Testis (tissue), 2 donors: ENCODE measurements at regions not wholly inside any gene's neighbourhood (a gene's known extent, or its start where the extent isn't known, plus 50 kb on each side); places are given as distances from the start of the nearest gene placed in this dataset.

Experiments used
- DNase-seq: peaks from one replicate; pipeline ENCODE4 v3.0.0-alpha.2; 2019
- H3K27ac ChIP-seq, 2 donors: fragments of 200-600 bp; sonication (generic); one replicate each; pipeline ENCODE4 v1.5.1; 2019
- H3K27me3 ChIP-seq: fragments of 200-600 bp; sonication (generic); one replicate; pipeline ENCODE4 v1.5.1; 2019
- H3K36me3 ChIP-seq: fragments of 200-600 bp; sonication (generic); one replicate; pipeline ENCODE4 v1.5.1; 2017; ENCODE audit warnings: low read depth; ENCODE audit errors: missing control alignments
- H3K4me1 ChIP-seq: fragments of 200-600 bp; sonication (generic); one replicate; pipeline ENCODE4 v1.5.1; 2019
- H3K4me3 ChIP-seq, 2 donors: fragments of 200-600 bp; sonication (generic); one replicate each; pipeline ENCODE4 v1.5.1; 2017 to 2019
- H3K9me3 ChIP-seq: fragments of 200-600 bp; sonication (generic); one replicate; pipeline ENCODE4 v1.5.1; 2017
- CTCF ChIP-seq, 3 experiments: fragments of 450-650 bp in 2 of 3; fragments of 200-600 bp in 1 of 3; sonication (generic) in 1 of 3; IDR thresholded peaks; one replicate each; pipeline ENCODE4 v1.5.1; 2016 to 2019; ENCODE audit warnings: antibody characterized with exemption in 3 of 3, mild to moderate bottlenecking in 2 of 3, moderate library complexity in 1 of 3
- POLR2A ChIP-seq: fragments of 450-650 bp; IDR thresholded peaks from one replicate; pipeline ENCODE4 v1.6.1; 2017; ENCODE audit warnings: antibody characterized with exemption, mild to moderate bottlenecking, moderate library complexity
- WGBS, 2 donors: methylation state at CpG; one replicate each; pipeline ENCODE4 v1.1.5; 2018; 5-methylcytosine and 5-hydroxymethylcytosine counted together
- intact Hi-C: fragments of 100-400 bp; cut with DNase I; formaldehyde crosslinking; loops from one replicate; pipeline ENCODE4 v1.15.1; 2023; ENCODE audit warnings: low total_unique reads

- Histone ChIP-seq H3K27me3 (no peaks in the 10 kb centered on the region), H3K9me3 (no peaks in the 10 kb centered on the region), H3K4me3 (no peak overlapping the region), H3K4me1 (peaks cover 3% of the 10 kb centered on the region), H3K27ac (no peak overlapping the region), H3K36me3 (peaks cover 2% of the 10 kb centered on the region)
- WGBS, 2 donors, result 92 to 93% methylated on average over 3 of the region's 3 CpGs
- TF ChIP-seq POLR2A (no peak), CTCF (IDR thresholded peaks at IDR 0.05) (no peak)
- intact Hi-C loops, result no loop called here
- no peak for DNase-seq
Measured at GRCh38 chr6:87943191-87943590, 104.5 kb upstream of the SPACA1 start.

GRCh38 chr6:87941556-87942358 lies 105.9 kb upstream of the SPACA1 start:
- H3K36me3 ChIP-seq, result peaks cover 2% of the 10 kb centered on the region
- intact Hi-C loops, result no loop called here
- no peak for DNase-seq
- no peak overlapping the region for H3K4me3 ChIP-seq
- 70 to 81% methylated on average over 2 of the region's 2 CpGs for WGBS, 2 donors
- H3K27ac ChIP-seq, result no peak overlapping the region
- H3K4me1 ChIP-seq, result peaks cover 3% of the 10 kb centered on the region
- no peak for TF ChIP-seq CTCF (IDR thresholded peaks at IDR 0.05)
- TF ChIP-seq POLR2A, result no peak
- no peaks in the 10 kb centered on the region for H3K27me3 ChIP-seq
- H3K9me3 ChIP-seq, result no peaks in the 10 kb centered on the region

GRCh38 chr6:87939776-87940175 lies 107.9 kb upstream of the SPACA1 start:
- Histone ChIP-seq H3K27me3 (no peaks in the 10 kb centered on the region), H3K27ac (no peak overlapping the region), H3K4me3 (no peak overlapping the region), H3K36me3 (peaks cover 2% of the 10 kb centered on the region), H3K4me1 (peaks cover under 1% of the 10 kb centered on the region), H3K9me3 (no peaks in the 10 kb centered on the region)
- intact Hi-C loops, result no loop called here
- TF ChIP-seq POLR2A (no peak), CTCF (IDR thresholded peaks at IDR 0.05) (no peak)
- WGBS, 2 donors, result 96 to 100% methylated on average over 1 of the region's 1 CpG
- no peak for DNase-seq

GRCh38 chr6:87938287-87938686 lies 109.4 kb upstream of the SPACA1 start:
- intact Hi-C loops, result no loop called here
- H3K4me1 ChIP-seq, result no peaks in the 10 kb centered on the region
- no peaks in the 10 kb centered on the region for H3K27me3 ChIP-seq
- H3K27ac ChIP-seq, result no peak overlapping the region
- no peaks in the 10 kb centered on the region for H3K36me3 ChIP-seq
- WGBS, 2 donors, result 88 to 98% methylated on average over 4 of the region's 4 CpGs
- DNase-seq, result no peak
- no peaks in the 10 kb centered on the region for H3K9me3 ChIP-seq
- no peak overlapping the region for H3K4me3 ChIP-seq
- TF ChIP-seq CTCF (IDR thresholded peaks at IDR 0.05), result no peak
- no peak for TF ChIP-seq POLR2A

GRCh38 chr6:87936065-87936464 lies 111.6 kb upstream of the SPACA1 start:
- H3K9me3 ChIP-seq, result no peaks in the 10 kb centered on the region
- no peak overlapping the region for H3K4me3 ChIP-seq
- H3K4me1 ChIP-seq, result no peaks in the 10 kb centered on the region
- H3K27me3 ChIP-seq, result no peaks in the 10 kb centered on the region
- H3K27ac ChIP-seq, result no peak overlapping the region
- intact Hi-C loops, result no loop called here
- no peak for TF ChIP-seq CTCF (IDR thresholded peaks at IDR 0.05)
- no peak for TF ChIP-seq POLR2A
- 71 to 82% methylated on average over 9 of the region's 9 CpGs for WGBS, 2 donors
- DNase-seq, result no peak
- H3K36me3 ChIP-seq, result no peaks in the 10 kb centered on the region
